ENCODE measurements at regions not wholly inside any gene's neighbourhood (a gene's known extent, or its start where the extent isn't known, plus 50 kb on each side); places are given as distances from the start of the nearest gene placed in this dataset.

GRCh38 chr13:104817271-104817670 lies 1718.2 kb downstream of the EFNB2 start:
- DNase-seq (ENCODE audit: low read depth, low spot score): no peak

GRCh38 chr13:104816726-104817125 lies 1718.7 kb downstream of the EFNB2 start:
- no peak for DNase-seq (ENCODE audit: low read depth, low spot score)

DNA sequence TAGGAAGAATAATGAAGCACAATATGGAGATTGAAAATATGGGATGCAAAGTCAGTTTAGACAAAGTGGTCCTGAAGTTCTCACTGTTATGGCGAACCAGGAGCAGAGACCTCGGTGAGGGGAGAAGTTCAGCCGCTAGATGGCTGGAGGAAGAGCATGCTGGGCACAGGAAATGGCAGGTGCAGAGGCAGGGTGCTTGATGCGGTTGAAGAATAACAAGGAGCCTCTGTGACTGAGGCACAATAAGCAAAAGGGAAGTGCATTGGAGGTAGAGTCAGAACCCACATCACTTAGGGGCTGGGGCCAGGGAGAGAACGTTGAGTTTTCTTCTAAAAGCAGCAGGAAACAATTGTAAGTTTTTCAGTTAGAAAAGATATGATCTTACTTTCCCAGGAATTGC lies 1725.2 kb downstream of the EFNB2 start:
- DNase-seq (ENCODE audit: low read depth, low spot score): no peak

- no peak for DNase-seq (ENCODE audit: low read depth, low spot score)
Observed at GRCh38 chr13:104809483-104809882, 1726.0 kb downstream of the EFNB2 start.

- no peak for DNase-seq (ENCODE audit: low read depth, low spot score)
Observed at GRCh38 chr13:104805346-104805745, 1730.1 kb downstream of the EFNB2 start.

- DNase-seq (ENCODE audit: low read depth, low spot score): no peak
Observed at GRCh38 chr13:104799152-104799551, 1732.9 kb upstream of the SLC10A2 start.

- no peak for DNase-seq (ENCODE audit: low read depth, low spot score)
Observed at GRCh38 chr13:104798486-104798885, 1732.3 kb upstream of the SLC10A2 start.

- no peak for DNase-seq (ENCODE audit: low read depth, low spot score)
Observed at GRCh38 chr13:104796581-104796980, 1730.4 kb upstream of the SLC10A2 start.

GRCh38 chr13:104785952-104786351 lies 1719.7 kb upstream of the SLC10A2 start:
- DNase-seq (ENCODE audit: low read depth, low spot score): no peak

- no peak for DNase-seq (ENCODE audit: low read depth, low spot score)
Observed at GRCh38 chr13:104784891-104785290, 1718.7 kb upstream of the SLC10A2 start.

- DNase-seq (ENCODE audit: low read depth, low spot score): no peak
Observed at GRCh38 chr13:104782741-104783140, 1716.5 kb upstream of the SLC10A2 start.

GRCh38 chr13:104779311-104779993 lies 1713.2 kb upstream of the SLC10A2 start:
- no peak for DNase-seq (ENCODE audit: low read depth, low spot score)

DNA sequence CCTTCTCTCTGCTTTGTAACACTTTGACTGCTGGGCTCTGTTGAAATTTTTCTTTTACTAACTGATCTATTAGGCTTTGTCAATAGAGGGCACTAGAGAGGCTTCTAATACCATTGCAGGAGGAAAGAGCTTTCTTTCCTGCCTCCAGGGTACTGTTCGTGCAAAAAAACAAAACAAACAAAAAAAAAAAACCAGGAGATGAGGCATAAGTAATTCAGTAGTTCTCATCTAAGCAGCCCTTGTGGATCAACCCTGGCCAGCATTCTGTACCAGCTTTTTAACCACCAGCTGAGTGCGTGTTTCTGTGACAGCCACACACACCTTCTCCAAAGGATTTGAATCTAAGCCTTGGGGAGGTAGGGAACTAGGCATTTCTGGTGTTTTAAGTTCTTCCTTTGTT lies 1707.6 kb upstream of the SLC10A2 start:
- DNase-seq (ENCODE audit: low read depth, low spot score): no peak

DNA sequence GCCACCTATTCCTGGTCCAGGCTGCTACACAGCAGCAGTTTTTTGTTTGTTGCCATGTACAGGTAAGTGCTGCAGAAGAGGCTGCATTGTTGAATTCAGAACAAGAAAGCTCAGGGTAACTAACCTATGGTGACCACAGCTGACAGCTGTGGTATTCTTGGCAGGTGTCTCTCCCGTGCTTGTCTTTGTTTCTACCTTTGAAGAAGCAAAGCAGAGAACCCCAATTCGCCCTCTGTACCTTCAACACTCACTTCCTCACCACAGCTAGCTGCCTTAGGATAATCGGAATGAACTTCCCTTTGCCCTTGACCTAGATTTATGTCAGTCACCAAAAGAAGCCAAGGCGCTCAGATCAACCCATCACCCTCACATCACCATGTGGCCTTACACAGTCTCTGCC lies 1703.3 kb upstream of the SLC10A2 start:
- DNase-seq (ENCODE audit: low read depth, low spot score): no peak

DNA sequence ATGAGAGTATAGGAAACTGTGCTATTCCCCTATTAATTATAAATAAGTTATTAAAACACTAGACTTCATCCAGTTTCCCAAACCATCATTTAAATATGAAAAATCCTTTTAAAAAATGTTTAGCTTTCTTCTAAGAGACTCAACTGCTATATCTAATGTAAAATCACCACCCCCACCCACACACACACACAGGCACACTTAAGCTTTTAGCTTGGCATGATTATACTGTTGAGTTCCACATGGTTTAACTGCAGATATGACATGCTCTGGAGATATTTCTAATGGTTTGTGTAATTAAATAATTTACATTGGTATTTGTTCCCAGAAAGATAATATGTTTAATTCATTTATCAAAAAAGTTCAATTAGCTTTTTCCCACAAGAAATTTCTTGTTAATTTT lies 1700.1 kb upstream of the SLC10A2 start:
- no peak for DNase-seq (ENCODE audit: low read depth, low spot score)

DNA sequence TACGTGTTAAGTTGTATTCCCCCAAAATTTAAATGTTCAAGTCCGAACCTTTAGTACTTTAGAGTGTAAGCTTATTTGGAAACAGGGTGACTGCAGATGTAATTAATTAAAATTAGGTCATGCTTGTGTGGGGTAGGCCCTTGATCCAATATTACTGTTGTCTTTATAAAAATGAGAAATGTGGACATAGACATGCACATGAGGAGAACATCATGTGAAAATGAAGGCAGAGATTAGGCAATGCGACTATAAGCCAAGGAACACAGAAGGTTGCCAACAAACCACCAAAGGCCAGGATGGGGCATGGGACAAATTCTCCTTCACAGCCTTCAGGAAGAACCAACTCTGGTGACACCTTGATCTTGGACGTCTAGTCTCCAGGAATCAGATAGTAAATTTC lies 1698.4 kb upstream of the SLC10A2 start:
- DNase-seq (ENCODE audit: low read depth, low spot score): no peak

- no peak for DNase-seq (ENCODE audit: low read depth, low spot score)
Observed at GRCh38 chr13:104759069-104759468, 1692.9 kb upstream of the SLC10A2 start.

- no peak for DNase-seq (ENCODE audit: low read depth, low spot score)
Observed at GRCh38 chr13:104757712-104758111, 1691.5 kb upstream of the SLC10A2 start.

DNA sequence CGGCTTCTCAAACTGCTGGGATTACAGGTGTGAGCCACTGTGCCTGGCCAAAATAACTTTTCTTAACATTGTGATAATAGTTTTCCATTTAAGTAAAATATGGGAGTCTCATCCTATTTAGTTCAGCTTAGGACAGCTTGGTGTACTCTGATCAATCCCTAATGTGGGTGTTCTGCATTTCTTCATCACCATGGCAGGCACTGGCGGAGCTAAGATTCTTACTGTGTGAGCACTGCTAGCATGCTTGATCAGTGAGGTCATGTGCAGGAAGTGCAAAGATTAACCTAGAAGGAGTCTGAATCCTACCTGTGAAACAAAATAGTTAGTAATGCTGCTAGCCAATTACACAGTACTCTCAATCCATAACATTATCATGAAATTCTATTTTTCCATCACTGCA lies 1684.2 kb upstream of the SLC10A2 start:
- DNase-seq (ENCODE audit: low read depth, low spot score): no peak

DNA sequence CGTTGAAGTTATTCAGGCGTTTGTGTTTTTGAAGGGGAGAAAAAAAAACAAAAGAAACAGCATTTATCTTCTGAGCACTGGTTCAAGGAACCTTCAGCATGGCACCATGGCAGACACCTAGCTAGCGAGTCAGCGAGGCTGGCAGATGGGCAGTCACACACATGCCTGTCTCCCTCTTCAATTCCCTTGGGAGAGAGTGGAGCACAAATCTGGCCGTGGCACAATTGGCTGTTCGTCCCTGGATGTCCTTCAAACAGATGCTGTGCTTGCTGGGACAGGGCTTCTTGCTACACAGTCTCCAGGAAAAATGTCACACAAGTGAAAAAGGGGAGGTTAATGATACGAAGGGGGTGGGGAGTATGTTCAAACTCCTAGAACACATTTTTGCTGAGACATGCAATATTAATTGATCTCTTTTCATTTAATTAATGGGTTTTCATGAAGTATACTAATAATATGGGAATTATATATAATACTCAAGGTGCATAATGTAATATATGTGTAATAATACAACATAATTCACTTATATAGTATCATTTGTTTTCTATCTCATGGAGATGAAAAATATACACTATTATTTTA lies 1674.5 kb upstream of the SLC10A2 start:
- DNase-seq (ENCODE audit: low read depth, low spot score): no peak

GRCh38 chr13:104737713-104738112 lies 1671.5 kb upstream of the SLC10A2 start:
- no peak for DNase-seq (ENCODE audit: low read depth, low spot score)

- DNase-seq (ENCODE audit: low read depth, low spot score): no peak
Observed at GRCh38 chr13:104733427-104733826, 1667.2 kb upstream of the SLC10A2 start.

GRCh38 chr13:104715111-104715510 lies 1648.9 kb upstream of the SLC10A2 start:
- no peak for DNase-seq (ENCODE audit: low read depth, low spot score)

All from pulmonary artery endothelial cell (primary cell).